ENCODE measurements at regions not wholly inside any gene's neighbourhood (a gene's known extent, or its start where the extent isn't known, plus 50 kb on each side); places are given as distances from the start of the nearest gene placed in this dataset.

- H3K4me3 ChIP-seq (replicated peaks; ENCODE audit: low read depth, low read length), result no peak overlapping the region
- TF ChIP-seq CTCF (IDR thresholded peaks at IDR 0.05; ENCODE audit: low read depth, low read length, missing control alignments), result no peak
- no peak for DNase-seq (ENCODE audit: extremely low read depth, low read depth)
Measured at GRCh38 chr12:46926526-46926925, 100.7 kb upstream of the SLC38A4 start.

GRCh38 chr12:46930101-46930500 lies 104.3 kb upstream of the SLC38A4 start:
- no peak overlapping the region for H3K4me3 ChIP-seq (replicated peaks; ENCODE audit: low read depth, low read length)
- no peak for DNase-seq (ENCODE audit: extremely low read depth, low read depth)
- TF ChIP-seq CTCF (IDR thresholded peaks at IDR 0.05; ENCODE audit: low read depth, low read length, missing control alignments), result no peak

- DNase-seq (ENCODE audit: extremely low read depth, low read depth), result peak; percentile 66
- peak; percentile 57 for TF ChIP-seq CTCF (IDR thresholded peaks at IDR 0.05; ENCODE audit: low read depth, low read length, missing control alignments)
- no peak overlapping the region for H3K4me3 ChIP-seq (replicated peaks; ENCODE audit: low read depth, low read length)
Measured at GRCh38 chr12:46933947-46934346, 108.2 kb upstream of the SLC38A4 start.

- no peak for TF ChIP-seq CTCF (IDR thresholded peaks at IDR 0.05; ENCODE audit: low read depth, low read length, missing control alignments)
- DNase-seq (ENCODE audit: extremely low read depth, low read depth), result no peak
- no peak overlapping the region for H3K4me3 ChIP-seq (replicated peaks; ENCODE audit: low read depth, low read length)
Measured at GRCh38 chr12:46934374-46935111, 108.7 kb upstream of the SLC38A4 start.

- TF ChIP-seq CTCF (IDR thresholded peaks at IDR 0.05; ENCODE audit: low read depth, low read length, missing control alignments), result no peak
- DNase-seq (ENCODE audit: extremely low read depth, low read depth), result no peak
- H3K4me3 ChIP-seq (replicated peaks; ENCODE audit: low read depth, low read length), result no peak overlapping the region
Measured at GRCh38 chr12:46935271-46935847, 109.6 kb upstream of the SLC38A4 start.

- DNase-seq (ENCODE audit: extremely low read depth, low read depth), result no peak
- no peak overlapping the region for H3K4me3 ChIP-seq (replicated peaks; ENCODE audit: low read depth, low read length)
- no peak for TF ChIP-seq CTCF (IDR thresholded peaks at IDR 0.05; ENCODE audit: low read depth, low read length, missing control alignments)
Measured at GRCh38 chr12:46936042-46936441, 110.2 kb upstream of the SLC38A4 start.
